ENCODE measurements at regions not wholly inside any gene's neighbourhood (a gene's known extent, or its start where the extent isn't known, plus 50 kb on each side); places are given as distances from the start of the nearest gene placed in this dataset.

GRCh38 chr22:19621373-19622060 is 92.8 kb upstream of the SEPTIN5 start:
- DNase-seq: no peak

DNA sequence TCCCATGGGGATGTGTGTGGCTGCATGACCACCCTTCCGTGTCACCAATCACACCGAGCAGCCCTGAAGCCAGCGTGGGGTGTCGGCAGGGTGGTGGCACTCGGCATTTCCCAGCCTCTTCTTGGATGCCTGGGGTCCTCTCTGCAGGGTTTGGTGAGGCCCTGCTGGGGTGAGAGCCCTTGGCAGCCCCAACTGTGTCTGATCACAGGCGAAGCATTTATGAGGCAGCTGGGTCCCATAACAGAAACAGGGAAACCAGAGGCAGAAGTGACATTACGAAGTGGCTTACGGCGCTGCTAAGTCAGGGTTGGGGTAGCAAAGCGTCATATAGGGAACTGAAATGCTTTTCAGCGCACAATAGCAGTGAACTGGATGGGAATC is 92.3 kb upstream of the SEPTIN5 start:
- no peak for DNase-seq

DNA sequence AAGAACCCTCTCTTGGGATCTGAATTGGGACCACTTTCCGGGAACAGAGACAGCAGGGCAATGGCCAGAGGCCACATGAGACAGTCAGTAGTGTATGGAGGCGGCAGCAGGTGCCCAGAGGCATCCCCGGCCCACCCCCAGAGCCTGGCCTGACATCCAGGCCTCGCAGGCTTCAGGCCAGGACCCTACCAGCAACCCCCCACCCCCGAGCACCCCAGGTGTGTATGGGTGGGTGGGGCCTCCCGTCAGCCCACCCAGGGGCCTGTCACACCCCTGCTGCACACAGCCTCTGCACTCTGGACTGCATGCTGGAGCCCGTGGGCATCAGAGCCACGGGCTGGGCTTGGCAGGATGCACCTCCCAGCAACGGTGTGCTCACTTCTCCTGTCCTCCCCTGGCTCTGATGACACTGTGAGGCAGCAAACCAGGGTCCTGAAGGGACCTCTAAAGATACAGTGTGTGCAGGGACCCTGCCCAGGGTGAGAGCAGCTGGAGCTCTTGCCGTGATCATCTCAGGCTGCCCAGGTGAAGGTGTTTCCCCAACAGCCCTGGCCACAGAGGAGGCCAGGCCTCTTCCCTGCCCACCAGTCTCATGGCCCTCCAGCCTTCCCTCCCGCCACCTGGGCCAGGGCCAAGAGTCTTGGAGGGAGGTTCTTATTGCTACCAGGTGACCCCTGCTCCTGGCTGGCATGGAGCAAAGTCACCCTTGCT is 88.8 kb upstream of the SEPTIN5 start:
- DNase-seq: no peak

DNA sequence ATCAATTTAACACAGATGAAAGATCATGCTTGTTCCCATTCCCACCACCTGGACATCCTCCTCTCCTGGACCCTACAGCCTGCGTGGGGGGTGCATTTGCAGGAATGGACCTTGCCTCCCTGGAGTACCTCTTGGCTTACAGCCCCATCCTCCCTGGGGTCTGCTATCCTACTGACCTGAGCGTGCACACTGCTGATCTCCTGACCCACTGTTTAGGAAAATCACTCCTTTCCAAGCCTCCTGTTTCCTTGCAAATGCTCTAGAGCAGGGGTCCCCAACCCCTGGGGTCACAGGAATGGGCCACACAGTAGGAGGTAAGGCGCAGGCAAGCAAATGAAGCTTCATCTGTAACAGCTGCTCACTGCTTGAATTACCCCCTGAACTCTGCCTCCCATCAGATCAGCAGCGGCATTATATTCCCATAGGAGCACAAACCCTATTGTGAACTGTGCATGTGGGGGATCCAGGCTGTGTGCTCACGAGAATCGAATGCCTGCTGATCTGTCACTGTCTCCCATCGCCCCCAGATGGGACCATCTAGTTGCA is 88.2 kb upstream of the SEPTIN5 start:
- no peak for DNase-seq

DNA sequence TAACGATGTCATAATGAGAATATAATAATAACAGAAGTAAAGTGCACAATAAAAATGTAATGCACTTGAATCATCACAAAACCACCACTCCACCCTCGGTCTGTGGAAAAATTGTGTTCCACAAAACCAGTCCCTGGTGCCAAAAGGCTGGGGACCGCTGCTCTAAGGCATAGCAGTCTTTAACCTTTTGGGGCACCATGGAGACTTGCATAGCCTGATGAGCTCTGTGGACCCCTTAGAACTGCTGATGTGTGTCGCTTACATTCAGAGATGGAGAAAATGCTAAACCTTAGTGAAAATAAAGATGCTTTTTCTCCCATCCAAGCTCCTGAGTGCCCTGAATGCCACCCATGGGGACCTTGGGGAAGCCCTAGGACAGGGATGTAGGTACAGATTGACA is 87.6 kb upstream of the SEPTIN5 start:
- no peak for DNase-seq

DNA sequence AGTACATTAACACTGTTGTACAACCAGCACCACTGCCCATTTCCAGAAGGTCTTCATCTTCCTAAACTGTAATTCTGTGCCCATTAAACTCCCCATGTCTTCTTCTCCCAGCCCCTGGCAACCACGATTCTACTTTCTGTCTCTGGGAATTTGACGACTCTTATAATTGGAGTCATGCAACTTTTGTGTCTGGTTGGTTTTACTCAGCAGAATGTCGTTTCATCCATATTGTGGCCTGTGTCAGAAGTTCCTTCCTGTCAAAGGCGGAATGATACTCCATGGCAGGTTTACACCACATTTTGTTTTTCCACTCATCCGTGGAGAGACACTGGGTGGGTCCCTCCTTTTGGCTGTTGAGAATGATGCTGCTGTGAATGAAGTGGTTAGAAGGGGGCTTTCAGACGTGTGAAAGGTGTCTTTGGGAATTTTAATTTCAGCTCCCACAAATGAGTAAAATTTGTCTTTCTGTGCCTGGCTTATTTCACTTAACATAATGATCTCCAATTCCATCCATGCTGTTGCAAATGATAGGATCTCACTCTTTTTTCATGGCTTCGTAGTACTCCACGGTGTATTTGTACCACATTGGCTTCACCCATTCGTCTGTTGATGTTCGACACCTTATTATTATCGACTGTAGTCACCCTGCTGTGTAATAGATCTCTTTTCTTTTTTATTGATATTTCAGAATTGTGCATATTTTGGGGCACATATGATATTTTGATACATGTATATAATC is 86.1 kb upstream of the SEPTIN5 start:
- no peak for DNase-seq

GRCh38 chr22:19629331-19629719 is 85.0 kb upstream of the SEPTIN5 start:
- DNase-seq: no peak

DNA sequence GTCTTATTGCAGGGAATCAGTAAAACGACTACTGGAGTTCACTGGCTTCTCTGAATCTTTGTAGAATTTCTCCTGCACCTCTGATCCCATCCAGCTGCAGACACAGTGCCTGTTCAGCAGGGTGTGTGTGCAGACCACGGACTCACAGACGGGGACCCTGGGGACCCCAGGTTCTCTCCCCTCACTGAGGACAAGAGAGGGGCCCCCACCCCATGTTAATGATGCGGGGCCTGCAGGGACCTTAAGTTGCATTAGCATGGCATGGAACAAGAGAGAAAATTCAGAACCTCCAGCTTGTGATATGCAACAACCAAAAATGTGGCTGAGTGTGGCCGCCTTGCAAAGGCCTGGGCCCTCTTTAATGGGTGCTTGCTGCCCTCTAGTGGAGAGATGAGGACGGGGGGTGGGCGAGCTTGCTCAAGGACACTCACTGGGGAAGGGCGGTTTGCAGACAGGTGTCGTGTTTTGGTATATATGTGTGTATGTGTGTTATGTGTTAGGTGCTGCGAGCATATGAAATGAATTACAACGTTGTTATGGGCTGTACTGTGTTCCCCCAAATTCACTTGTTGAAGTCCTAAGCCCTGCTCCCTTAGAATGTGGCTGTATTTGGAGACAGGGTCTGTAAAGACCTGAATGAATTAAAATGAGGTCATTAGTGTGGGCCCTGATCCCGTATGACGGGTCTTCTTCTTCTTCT is 84.4 kb upstream of the SEPTIN5 start:
- DNase-seq: peak; percentile 74 to 90 (median 87)

DNA sequence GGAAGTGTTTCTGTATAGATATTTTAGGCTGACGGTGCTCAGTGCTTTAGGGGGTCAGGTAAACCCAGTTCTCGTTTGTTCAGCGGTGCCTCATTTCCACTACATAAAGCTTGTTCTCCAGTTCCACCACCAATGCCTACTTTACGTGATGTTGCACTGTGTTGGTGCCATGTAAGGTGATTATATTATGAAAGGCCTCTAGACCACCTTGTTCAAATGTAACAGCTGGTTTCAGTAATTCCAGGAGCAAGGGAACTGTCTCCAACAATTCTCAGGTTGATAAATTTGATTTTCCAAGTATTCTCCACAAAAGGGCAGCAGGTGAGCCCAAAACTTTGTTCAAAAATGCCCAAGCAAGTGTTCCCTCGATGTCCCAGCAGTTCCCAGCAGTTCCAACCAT is 83.7 kb upstream of the SEPTIN5 start:
- no peak for DNase-seq

- DNase-seq: peak; percentile 15 to 47 (median 43)
Measured at GRCh38 chr22:19631899-19632667, 82.2 kb upstream of the SEPTIN5 start.

GRCh38 chr22:19632668-19633148 is 81.6 kb upstream of the SEPTIN5 start:
- no peak for DNase-seq

GRCh38 chr22:19634226-19634975 is 79.9 kb upstream of the SEPTIN5 start:
- DNase-seq: no peak

DNA sequence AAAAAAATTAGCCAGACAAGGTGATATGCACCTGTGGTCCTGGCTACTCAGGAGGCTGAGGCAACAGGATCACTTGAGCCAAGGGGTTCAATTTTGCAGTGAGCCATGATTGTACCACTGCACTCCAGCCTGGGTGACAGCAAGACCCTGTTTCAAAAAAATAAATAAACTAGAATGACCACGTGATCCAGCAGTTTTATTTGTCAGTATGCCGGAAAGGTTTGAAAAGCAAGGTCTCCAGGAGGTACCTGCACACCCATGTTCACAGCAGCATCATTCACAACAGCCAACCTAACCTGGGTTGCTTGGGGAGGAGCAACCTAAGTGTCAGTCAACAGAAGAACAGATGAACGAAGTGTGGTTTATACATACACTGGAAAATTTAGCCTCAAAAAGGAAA is 78.7 kb upstream of the SEPTIN5 start:
- DNase-seq: no peak

GRCh38 chr22:19636696-19637407 is 77.5 kb upstream of the SEPTIN5 start:
- DNase-seq: no peak

GRCh38 chr22:19637408-19638281 is 76.7 kb upstream of the SEPTIN5 start:
- no peak for DNase-seq

DNA sequence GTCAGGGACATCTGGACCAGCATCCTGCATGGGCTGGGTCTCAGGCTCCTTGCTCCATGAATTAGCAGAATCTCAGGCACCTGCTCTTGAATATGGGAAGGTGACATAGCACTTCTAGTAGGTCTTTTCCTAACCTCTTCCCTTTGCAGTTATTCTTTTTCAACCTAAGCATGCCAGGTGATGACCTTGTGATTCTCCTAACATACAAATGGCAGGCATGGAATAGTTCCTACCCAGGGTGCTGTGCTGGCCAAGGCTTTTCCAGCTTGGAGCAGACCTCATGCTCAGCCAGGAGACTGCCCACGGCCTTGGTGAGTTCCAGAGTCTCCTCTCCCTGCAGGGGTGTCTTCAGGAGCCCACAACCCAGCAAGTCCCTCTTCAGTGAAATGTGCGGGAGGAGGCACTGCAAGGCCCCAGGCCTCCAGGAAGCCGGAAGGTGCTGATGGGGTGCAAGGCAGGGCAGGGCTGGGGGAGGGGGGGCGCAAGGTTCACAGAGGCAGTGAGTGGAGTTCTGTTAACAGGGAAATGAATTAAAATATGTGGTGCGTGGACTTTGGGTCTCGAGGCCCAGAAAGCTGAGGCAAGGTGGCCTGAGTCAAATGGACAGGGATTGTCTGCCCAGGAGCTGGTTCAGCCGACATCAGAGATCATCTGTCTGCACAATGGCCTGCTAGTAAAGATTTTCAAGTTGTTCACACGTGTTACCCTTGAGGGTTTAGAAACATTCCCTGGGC is 75.9 kb upstream of the SEPTIN5 start:
- DNase-seq: no peak

- DNase-seq: no peak
Measured at GRCh38 chr22:19639610-19640135, 74.6 kb upstream of the SEPTIN5 start.

DNA sequence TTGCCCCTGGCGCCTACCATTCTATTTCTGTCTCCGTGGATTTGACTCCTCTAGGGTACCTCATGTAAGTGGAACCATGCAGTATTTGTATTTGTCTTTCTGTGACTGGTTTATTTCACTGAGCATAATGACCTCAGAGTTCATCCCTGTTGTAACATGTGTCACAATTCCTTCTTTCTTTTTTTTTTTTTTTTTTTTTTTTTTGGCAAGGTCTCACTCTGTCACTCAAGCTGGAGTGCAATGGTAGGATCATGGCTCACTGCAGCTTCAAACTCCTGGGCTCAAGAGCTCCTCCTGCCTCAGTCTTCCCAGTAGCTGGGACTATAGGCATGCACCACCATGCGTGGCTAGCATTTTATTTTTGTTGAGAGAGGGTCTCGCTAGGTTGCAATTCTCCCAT is 74.0 kb upstream of the SEPTIN5 start:
- DNase-seq: no peak
